C4-2B (cell line): ENCODE measurements at regions not wholly inside any gene's neighbourhood (a gene's known extent, or its start where the extent isn't known, plus 50 kb on each side); places are given as distances from the start of the nearest gene placed in this dataset.

Experiments used
- H3K27ac ChIP-seq: fragments of 450-650 bp; 2 replicates; pipeline ENCODE4 v1.5.1; 2017
- ZFX ChIP-seq: fragments of 450-650 bp; IDR thresholded peaks from 2 replicates; pipeline ENCODE4 v1.6.1; 2017
- TF ChIP-seq, protein P1 (sequence below): fragments of 450-650 bp; conservative IDR thresholded peaks from 2 replicates; pipeline ENCODE4 v1.5.1; 2017; ENCODE audit warnings: mild to moderate bottlenecking

DNA sequence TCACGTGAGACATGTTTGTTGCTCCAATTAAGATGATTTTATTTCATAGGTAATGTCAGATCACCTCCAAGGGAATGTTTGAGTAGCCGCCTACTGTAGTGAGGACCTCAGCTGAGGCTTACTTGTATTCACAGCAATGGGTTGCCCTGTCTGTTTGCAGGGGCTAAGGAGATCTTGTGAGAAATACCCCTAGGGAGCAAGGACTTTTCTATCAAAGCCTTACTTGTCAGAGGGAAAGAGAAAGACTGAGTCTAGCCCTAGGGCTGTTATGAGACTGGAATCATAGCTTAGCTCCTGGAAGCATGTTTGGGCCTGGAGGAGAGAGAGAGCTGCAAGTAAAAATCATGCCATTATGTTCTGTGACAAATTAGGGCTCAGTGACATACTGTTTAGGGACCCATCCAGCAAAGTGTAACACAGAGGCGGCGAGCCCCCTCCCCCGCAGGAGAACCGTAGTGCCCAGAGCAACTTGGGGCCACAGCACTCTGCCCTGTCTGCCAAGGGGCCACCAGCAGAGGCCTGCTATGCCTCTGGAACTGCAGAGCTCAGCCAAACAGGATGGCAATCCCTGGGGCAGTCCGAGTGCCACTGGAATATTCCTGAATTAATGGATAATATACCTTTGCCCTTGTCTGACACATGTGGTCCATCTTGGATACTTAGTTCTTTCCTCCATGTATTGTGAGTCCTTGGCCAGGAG lies 178.8 kb downstream of the DACT1 start:
- no peak overlapping the region for H3K27ac ChIP-seq
- TF ChIP-seq, protein P1, sequence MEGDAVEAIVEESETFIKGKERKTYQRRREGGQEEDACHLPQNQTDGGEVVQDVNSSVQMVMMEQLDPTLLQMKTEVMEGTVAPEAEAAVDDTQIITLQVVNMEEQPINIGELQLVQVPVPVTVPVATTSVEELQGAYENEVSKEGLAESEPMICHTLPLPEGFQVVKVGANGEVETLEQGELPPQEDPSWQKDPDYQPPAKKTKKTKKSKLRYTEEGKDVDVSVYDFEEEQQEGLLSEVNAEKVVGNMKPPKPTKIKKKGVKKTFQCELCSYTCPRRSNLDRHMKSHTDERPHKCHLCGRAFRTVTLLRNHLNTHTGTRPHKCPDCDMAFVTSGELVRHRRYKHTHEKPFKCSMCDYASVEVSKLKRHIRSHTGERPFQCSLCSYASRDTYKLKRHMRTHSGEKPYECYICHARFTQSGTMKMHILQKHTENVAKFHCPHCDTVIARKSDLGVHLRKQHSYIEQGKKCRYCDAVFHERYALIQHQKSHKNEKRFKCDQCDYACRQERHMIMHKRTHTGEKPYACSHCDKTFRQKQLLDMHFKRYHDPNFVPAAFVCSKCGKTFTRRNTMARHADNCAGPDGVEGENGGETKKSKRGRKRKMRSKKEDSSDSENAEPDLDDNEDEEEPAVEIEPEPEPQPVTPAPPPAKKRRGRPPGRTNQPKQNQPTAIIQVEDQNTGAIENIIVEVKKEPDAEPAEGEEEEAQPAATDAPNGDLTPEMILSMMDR = no peak
- no peak for TF ChIP-seq ZFX

DNA sequence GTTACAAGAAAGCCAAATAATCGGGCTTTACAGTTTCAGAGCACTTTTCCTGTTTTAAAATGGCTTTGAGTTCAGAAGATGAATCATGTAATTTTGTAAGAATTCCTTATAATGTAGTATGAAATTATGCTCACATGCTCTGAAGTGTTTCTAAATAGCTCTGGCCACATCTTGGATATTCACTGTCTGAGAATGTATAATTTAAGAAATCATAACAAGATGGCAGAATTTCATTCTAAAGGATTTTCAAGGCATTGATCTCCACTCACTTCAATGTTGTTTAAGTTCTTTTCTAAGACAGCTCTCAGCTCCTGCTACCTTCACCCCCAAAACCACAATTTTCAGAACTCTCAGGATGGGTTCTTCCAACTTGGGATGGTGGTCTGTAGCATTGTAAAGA lies 180.1 kb downstream of the DACT1 start:
- TF ChIP-seq ZFX = no peak
- H3K27ac ChIP-seq = no peak overlapping the region

DNA sequence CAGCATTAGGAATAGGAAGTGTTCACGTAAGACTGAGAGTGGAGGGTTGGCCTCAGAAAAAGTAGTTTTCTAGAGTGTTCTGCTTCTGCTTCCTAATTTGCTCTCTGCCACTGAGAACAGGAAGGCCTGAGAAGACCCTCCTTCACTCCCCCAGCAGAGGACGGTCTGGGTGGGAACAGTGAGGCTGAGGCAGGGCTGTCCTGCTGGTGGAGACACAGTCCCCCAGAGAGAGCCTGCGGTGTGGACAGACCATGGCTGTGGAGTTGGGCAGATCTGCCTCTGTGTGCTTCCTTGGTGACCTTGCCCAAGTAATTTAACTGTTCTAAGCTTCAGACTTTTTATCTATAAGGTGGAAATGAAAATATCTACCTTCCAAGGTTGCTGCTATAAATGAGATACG lies 182.3 kb downstream of the DACT1 start:
- H3K27ac ChIP-seq = no peak overlapping the region
- TF ChIP-seq, protein P1 = no peak
- no peak for TF ChIP-seq ZFX

DNA sequence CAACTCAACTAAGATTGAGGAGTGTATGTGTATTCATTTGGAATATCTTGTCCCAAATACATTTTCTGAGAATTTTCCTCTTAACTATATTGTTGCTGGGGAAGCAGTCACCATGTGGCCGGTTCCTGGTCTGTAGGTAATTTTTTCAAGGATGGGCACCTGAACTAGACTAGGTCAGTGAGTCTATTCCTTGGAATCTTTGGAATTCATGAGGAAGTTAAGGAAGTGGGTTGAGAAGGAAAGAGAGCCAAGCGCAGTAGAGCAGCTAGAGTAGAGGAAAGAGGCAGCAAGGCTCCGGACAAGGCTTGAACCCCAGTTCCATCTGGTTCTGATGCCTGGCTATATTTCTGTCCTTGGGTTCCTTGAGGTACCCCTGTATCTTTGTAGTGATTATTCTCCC lies 183.7 kb downstream of the DACT1 start:
- TF ChIP-seq ZFX = no peak
- TF ChIP-seq, protein P1 = no peak
- no peak overlapping the region for H3K27ac ChIP-seq

DNA sequence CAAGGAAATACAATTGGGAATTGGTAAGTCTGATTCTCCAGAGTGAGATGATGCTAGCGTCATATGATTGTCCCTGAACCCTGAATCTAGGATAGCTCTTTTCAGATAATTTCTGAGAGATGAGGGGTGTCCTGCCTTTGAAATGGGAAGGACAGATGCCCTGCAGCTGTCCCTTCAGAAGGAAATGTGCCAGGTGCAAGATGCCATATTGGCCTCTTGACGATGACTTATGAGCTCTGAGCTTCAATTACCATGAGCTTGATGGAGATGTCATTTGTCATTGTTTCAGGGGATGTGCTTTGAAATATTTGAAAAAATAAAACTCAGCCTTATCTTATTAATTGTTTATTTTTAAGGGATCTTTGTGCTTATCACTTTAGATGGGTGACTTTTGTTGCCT lies 185.1 kb downstream of the DACT1 start:
- TF ChIP-seq, protein P1 = no peak
- TF ChIP-seq ZFX = no peak

DNA sequence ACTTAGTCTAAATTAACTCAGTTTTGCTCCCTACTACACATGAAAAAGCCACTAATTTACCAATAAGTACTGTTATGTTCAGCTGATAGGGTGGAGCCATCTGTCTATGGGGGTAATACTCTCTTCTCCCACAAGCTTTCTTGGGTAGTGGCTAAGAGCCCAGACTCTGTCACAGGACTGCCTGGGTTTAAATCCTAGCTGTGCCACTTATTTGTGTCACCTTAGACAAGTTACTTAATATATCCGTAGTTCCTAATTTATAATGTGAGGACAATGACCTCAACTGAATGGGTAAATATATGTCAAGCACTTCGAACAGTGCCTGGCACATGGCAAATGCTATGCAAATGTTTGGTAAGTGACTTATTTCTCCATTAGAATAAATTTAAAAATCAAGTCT lies 185.6 kb downstream of the DACT1 start:
- H3K27ac ChIP-seq = no peak overlapping the region
- TF ChIP-seq, protein P1 = no peak
- no peak for TF ChIP-seq ZFX

More for the DNA sequence above, 185.1 kb downstream of the DACT1 start:
- H3K27ac ChIP-seq = no peak overlapping the region

DNA sequence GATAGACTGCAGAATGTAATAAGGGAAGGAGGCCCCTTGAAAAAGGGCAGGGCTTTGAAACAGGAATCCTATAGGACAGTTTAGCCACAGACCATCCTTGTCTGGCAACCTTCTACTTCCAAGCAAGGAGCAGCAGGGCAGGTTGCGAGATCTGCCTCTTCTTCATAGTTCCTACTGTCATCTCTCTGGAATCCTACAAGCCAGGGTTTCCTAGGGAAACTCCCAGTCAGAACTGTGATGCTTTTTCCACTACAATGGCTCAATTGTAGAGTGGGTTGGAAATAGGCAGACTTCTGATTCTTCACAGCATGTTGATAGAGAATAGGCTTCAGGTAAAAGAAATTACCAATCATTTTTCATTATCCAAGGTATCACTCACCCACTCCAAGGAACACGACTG lies 186.3 kb downstream of the DACT1 start:
- H3K27ac ChIP-seq = no peak overlapping the region
- TF ChIP-seq, protein P1 = no peak
- no peak for TF ChIP-seq ZFX

DNA sequence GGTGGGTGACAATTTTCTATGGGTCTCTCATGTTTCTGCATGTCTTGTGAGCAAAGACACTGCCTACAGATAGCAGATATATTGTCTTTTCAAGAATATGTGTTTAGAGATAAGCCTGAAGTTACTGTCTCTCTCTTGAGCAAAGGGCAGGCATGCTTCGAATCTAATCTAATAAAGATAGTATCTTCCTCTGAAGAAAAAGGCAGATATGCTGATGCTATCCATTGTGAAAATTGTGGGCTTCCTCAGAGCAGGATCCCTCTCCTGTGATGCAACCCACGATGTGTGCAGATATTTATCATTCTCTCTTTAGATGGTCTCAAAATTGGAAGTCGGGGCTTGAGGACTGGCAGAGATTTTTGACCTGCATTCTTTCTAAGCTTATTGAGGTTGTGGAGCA lies 187.0 kb downstream of the DACT1 start:
- TF ChIP-seq ZFX = no peak
- TF ChIP-seq, protein P1 = no peak
- no peak overlapping the region for H3K27ac ChIP-seq
